ENCODE measurements at regions not wholly inside any gene's neighbourhood (a gene's known extent, or its start where the extent isn't known, plus 50 kb on each side); places are given as distances from the start of the nearest gene placed in this dataset.

DNA sequence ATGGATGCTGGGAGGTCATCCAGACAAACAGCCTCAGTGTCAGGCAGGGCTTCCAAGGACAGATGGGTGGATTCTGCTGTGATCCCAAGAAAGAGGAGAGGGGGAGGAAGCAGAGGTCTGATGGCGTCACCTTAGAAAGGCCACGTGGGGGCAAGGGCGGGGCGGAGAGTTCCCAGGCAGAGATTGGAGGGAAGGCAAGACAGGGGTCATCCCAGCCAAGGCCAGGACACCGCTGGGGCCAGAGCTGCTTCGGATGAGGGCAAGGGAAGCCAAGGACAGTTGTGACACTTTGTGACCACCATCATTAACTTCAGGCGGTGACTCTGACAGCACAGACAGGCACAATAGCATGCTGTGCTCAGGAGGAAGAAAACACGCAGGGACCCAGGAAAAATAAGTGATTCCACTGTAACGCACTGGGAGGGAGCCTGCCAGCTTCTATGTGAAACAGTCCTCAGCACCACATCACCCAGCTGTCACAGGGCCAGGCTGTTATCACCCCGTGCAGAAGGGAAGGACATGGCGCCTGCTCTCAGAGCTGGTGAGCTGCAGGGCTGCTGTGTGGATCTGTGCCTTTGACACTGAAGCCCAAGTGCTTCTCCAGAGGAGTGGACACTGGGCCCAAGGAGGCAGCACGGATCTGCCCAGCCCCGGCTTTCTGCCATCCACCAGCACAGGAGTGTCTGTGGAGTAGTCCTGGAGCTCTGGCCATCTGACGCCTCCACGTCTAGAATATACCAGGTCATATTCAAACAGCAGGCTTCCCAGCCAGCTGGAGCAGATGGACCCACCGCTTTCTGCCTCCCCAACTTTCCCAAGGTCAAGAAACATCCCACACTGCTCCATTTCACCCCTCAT is 204.1 kb downstream of the NDUFA10 start:
- TF ChIP-seq, protein P1, sequence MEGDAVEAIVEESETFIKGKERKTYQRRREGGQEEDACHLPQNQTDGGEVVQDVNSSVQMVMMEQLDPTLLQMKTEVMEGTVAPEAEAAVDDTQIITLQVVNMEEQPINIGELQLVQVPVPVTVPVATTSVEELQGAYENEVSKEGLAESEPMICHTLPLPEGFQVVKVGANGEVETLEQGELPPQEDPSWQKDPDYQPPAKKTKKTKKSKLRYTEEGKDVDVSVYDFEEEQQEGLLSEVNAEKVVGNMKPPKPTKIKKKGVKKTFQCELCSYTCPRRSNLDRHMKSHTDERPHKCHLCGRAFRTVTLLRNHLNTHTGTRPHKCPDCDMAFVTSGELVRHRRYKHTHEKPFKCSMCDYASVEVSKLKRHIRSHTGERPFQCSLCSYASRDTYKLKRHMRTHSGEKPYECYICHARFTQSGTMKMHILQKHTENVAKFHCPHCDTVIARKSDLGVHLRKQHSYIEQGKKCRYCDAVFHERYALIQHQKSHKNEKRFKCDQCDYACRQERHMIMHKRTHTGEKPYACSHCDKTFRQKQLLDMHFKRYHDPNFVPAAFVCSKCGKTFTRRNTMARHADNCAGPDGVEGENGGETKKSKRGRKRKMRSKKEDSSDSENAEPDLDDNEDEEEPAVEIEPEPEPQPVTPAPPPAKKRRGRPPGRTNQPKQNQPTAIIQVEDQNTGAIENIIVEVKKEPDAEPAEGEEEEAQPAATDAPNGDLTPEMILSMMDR (IDR thresholded peaks at IDR 0.05) = no peak
- no peak for TF ChIP-seq POLR2A (IDR thresholded peaks at IDR 0.05)
- TF ChIP-seq POLR2AphosphoS5 (IDR thresholded peaks at IDR 0.05) = no peak
